ENCODE measurements at regions not wholly inside any gene's neighbourhood (a gene's known extent, or its start where the extent isn't known, plus 50 kb on each side); places are given as distances from the start of the nearest gene placed in this dataset.
"Not testable (repeated sequence)": the region's sequence is repeated elsewhere in the genome, so short reads cannot be mapped to it uniquely, and the experiment has no call there.

DNA sequence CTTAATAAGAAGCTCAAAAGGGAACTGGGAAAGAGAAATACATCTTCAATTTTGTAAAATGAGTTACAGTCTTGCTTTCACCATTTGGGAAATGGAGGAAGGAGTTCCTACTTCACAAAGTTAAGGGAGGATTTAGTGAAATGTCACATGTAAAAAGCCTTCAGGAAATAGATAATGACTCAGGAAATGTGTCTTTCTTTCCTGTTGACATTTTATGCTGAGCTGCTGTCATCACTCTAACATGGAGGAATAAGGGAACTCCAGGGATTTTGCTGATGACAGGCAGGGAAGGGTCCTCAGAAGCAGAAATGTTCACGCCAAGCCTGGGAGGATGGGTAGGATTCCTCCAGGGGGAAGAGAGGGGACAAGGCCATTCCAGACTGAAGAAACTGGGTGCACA is 251.1 kb downstream of the USP46 start:
- Histone ChIP-seq H3K4me1 (ENCODE audit: insufficient read depth, low read length) (no peaks in the 10 kb centered on the region), H3K36me3 (ENCODE audit: insufficient read depth, low read length) (no peaks in the 10 kb centered on the region), H3K4me3 (ENCODE audit: low read length) (no peak overlapping the region), H3K9me3 (ENCODE audit: low read length) (no peaks in the 10 kb centered on the region), H3K27me3 (ENCODE audit: insufficient read depth, low read length, poor library complexity, severe bottlenecking) (no peaks in the 10 kb centered on the region), H3K27ac (ENCODE audit: low read depth, low read length) (no peak overlapping the region)
- peaks cover 3 to 5% of the 10 kb centered on the region in 2 donors for H3K27me3 Mint-ChIP-seq
- H3K27ac Mint-ChIP-seq = no peak overlapping the region
- no peak overlapping the region for H3K4me3 Mint-ChIP-seq
- no peaks in the 10 kb centered on the region for H3K36me3 Mint-ChIP-seq
- peaks cover 5 to 22% (median 12%) of the 10 kb centered on the region in 5 donors for H3K9me3 Mint-ChIP-seq
- CTCF ChIA-PET = no interaction called here
- POLR2A ChIA-PET = no interaction called here
- DNase-seq = no peak
- H3K4me1 Mint-ChIP-seq = no peaks in the 10 kb centered on the region

DNA sequence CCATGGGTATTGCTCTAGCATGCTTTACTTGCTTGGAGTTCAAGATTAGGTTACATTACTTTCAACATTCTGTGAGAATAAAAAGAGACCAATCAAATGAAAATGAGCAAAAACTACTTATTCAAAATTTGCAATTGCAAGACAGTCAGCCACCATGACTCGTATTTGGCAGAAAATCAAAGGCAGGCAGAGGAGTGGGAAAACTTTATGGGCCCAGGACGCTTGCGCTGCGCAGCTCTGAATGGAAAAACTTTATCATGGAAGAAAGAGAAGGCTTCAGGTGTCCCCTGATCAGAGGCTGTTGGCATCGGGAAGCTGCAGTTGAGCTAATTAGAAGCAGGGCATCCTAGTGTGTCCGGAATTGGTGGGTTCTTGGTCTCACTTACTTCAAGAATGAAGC is 250.6 kb downstream of the USP46 start:
- CTCF ChIA-PET = no interaction called here
- POLR2A ChIA-PET = no interaction called here
- Mint-ChIP-seq H3K36me3 (no peaks in the 10 kb centered on the region), H3K27me3 (peaks cover 3 to 6% of the 10 kb centered on the region in 2 donors), H3K4me3 (no peak overlapping the region), H3K4me1 (no peaks in the 10 kb centered on the region), H3K27ac (no peak overlapping the region), H3K9me3 (peaks cover 5 to 24% (median 12%) of the 10 kb centered on the region in 5 donors)
- no peak overlapping the region for H3K4me3 ChIP-seq (ENCODE audit: low read length)
- DNase-seq = no peak
- no peaks in the 10 kb centered on the region for H3K4me1 ChIP-seq (ENCODE audit: insufficient read depth, low read length)
- H3K36me3 ChIP-seq (ENCODE audit: insufficient read depth, low read length) = no peaks in the 10 kb centered on the region
- H3K27ac ChIP-seq (ENCODE audit: low read depth, low read length) = no peak overlapping the region
- no peaks in the 10 kb centered on the region for H3K9me3 ChIP-seq (ENCODE audit: low read length)
- H3K27me3 ChIP-seq (ENCODE audit: insufficient read depth, low read length, poor library complexity, severe bottlenecking) = no peaks in the 10 kb centered on the region

DNA sequence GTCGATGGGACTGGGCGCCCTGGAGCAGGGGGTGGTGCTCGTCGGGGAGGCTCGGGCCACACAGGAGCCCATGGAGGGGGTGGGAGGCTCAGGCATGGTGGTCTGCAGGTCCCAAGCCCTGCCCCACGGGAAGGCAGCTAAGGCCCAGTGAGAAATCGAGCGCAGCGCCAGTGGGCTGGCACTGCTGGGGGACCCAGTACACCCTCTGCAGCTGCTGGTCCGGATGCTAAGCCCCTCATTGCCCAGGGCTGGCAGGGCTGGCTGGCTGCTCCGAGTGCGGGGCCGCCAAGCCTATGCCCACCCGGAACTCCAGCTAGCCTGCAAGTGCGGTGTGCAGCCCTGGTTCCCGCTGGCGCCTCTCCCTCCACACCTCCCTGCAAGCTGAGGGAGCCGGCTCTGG is 249.3 kb downstream of the USP46 start:
- H3K36me3 Mint-ChIP-seq; POLR2A ChIA-PET; H3K4me3 ChIP-seq (ENCODE audit: low read length); H3K27ac Mint-ChIP-seq; H3K4me1 Mint-ChIP-seq; H3K4me1 ChIP-seq (ENCODE audit: insufficient read depth, low read length); H3K4me3 Mint-ChIP-seq; CTCF ChIA-PET; H3K27ac ChIP-seq (ENCODE audit: low read depth, low read length); H3K9me3 ChIP-seq (ENCODE audit: low read length); DNase-seq; H3K36me3 ChIP-seq (ENCODE audit: insufficient read depth, low read length); H3K27me3 Mint-ChIP-seq; H3K27me3 ChIP-seq (ENCODE audit: insufficient read depth, low read length, poor library complexity, severe bottlenecking): not testable (repeated sequence)
- peaks cover 5 to 24% (median 12%) of the 10 kb centered on the region in 5 donors for H3K9me3 Mint-ChIP-seq

DNA sequence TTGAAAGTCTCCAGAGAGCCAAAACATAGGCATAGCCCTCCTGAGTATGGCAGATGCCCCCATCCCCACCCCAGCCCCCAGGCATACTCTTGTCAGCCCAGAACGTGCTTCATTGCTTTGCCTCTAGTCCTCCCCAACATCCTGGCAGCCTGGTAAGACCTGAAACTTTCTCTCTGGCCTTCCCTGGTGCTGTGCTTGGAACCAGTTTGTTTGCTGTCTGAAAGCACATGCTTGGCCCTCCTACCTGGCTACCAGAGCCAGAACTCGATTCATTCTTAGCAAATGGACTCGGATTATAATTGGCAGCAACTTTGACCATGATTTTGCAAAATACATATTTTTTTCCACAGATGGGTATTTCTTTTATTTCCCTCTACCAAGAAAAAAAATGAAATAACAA is 248.1 kb downstream of the USP46 start:
- no peak overlapping the region for H3K27ac Mint-ChIP-seq
- DNase-seq = no peak
- H3K27me3 Mint-ChIP-seq = peaks cover 3 to 6% of the 10 kb centered on the region in 2 donors
- Histone ChIP-seq H3K27ac (ENCODE audit: low read depth, low read length) (no peak overlapping the region), H3K4me3 (ENCODE audit: low read length) (no peak overlapping the region), H3K9me3 (ENCODE audit: low read length) (no peaks in the 10 kb centered on the region), H3K36me3 (ENCODE audit: insufficient read depth, low read length) (no peaks in the 10 kb centered on the region), H3K27me3 (ENCODE audit: insufficient read depth, low read length, poor library complexity, severe bottlenecking) (no peaks in the 10 kb centered on the region), H3K4me1 (ENCODE audit: insufficient read depth, low read length) (no peaks in the 10 kb centered on the region)
- peaks cover 5 to 24% (median 12%) of the 10 kb centered on the region in 5 donors for H3K9me3 Mint-ChIP-seq
- ChIA-PET POLR2A (no interaction called here), CTCF (no interaction called here)
- H3K4me3 Mint-ChIP-seq = no peak overlapping the region
- H3K4me1 Mint-ChIP-seq = no peaks in the 10 kb centered on the region
- no peaks in the 10 kb centered on the region for H3K36me3 Mint-ChIP-seq

DNA sequence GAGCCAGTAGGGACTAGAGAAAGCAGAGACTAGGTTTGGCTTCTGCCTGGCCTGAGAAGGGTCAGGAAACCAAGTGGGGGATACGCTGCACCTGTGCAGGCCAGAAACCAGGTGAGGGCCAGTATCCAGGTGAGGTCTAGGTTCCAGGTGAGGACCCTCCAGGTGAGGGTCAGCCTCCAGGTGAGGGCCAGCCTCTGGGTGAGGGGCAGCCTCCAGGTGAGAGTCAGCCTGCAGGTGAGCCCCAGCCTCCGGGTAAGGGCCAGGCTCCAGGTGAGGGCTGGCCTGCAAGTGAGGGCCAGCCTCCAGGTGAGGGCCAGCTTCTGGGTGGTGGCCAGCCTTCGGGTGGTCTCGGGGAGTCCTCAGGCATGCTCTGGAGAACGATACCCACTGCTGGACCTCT is 238.8 kb downstream of the USP46 start:
- Mint-ChIP-seq H3K4me3 (no peak overlapping the region), H3K4me1 (no peaks in the 10 kb centered on the region), H3K9me3 (peaks cover 0 to 7% (median 0%) of the 10 kb centered on the region in 5 donors), H3K27me3 (no peaks in the 10 kb centered on the region), H3K36me3 (no peaks in the 10 kb centered on the region), H3K27ac (no peak overlapping the region)
- H3K27ac ChIP-seq (ENCODE audit: low read depth, low read length) = no peak overlapping the region
- no peaks in the 10 kb centered on the region for H3K27me3 ChIP-seq (ENCODE audit: insufficient read depth, low read length, poor library complexity, severe bottlenecking)
- H3K9me3 ChIP-seq (ENCODE audit: low read length) = no peaks in the 10 kb centered on the region
- ChIA-PET POLR2A (no interaction called here), CTCF (no interaction called here)
- H3K4me3 ChIP-seq (ENCODE audit: low read length) = no peak overlapping the region
- DNase-seq = no peak
- no peaks in the 10 kb centered on the region for H3K4me1 ChIP-seq (ENCODE audit: insufficient read depth, low read length)
- H3K36me3 ChIP-seq (ENCODE audit: insufficient read depth, low read length) = no peaks in the 10 kb centered on the region

DNA sequence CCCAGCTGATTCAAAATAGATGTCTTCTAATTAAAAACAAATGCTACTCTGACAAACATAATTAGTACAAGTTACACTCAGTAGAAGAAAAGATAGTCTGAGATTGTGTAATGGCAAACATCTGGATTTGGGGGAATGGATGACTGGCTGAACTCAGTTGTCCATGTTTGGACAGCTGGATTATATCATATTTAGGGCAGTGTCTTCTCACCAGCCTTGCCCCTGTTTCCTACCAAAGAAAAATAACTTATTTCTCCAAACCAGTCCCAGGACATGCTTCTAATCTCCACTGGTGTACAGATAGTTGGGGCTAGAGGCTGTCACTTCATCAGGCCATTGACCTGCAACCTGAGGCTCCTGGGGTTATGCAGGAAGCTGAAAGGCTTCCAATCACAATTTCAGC is 237.3 kb downstream of the USP46 start:
- ChIA-PET POLR2A (no interaction called here), CTCF (no interaction called here)
- no peak overlapping the region for H3K4me3 ChIP-seq (ENCODE audit: low read length)
- Mint-ChIP-seq H3K4me3 (no peak overlapping the region), H3K9me3 (peaks cover 0 to 7% (median 0%) of the 10 kb centered on the region in 5 donors), H3K27ac (no peak overlapping the region), H3K36me3 (no peaks in the 10 kb centered on the region), H3K27me3 (no peaks in the 10 kb centered on the region), H3K4me1 (no peaks in the 10 kb centered on the region)
- no peaks in the 10 kb centered on the region for H3K4me1 ChIP-seq (ENCODE audit: insufficient read depth, low read length)
- H3K27ac ChIP-seq (ENCODE audit: low read depth, low read length) = no peak overlapping the region
- no peak for DNase-seq
- H3K36me3 ChIP-seq (ENCODE audit: insufficient read depth, low read length) = no peaks in the 10 kb centered on the region
- no peaks in the 10 kb centered on the region for H3K9me3 ChIP-seq (ENCODE audit: low read length)
- H3K27me3 ChIP-seq (ENCODE audit: insufficient read depth, low read length, poor library complexity, severe bottlenecking) = no peaks in the 10 kb centered on the region

DNA sequence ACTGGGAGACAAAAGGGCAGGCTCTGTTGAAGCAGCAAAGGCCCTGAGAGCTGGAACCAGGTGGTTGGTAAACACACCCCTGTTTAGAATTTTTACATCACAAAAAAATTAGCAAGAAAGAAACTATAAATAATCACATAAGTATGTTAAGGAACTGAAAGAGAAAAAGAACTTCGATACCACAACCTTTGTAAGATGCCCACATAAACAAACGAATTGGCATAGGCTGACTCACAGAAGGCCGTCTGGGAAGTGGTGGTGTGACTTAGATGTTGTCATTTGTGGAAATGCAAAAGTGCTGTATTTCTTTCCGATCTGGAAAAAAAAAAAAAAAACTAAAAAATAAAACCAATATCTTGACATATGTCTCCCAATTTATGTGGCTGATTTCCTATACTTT is 235.1 kb downstream of the USP46 start:
- peaks cover 0 to 7% (median 0%) of the 10 kb centered on the region in 5 donors for H3K9me3 Mint-ChIP-seq
- H3K27me3 Mint-ChIP-seq = no peaks in the 10 kb centered on the region
- CTCF ChIA-PET = no interaction called here
- Histone ChIP-seq H3K9me3 (ENCODE audit: low read length) (no peaks in the 10 kb centered on the region), H3K4me3 (ENCODE audit: low read length) (no peak overlapping the region), H3K36me3 (ENCODE audit: insufficient read depth, low read length) (no peaks in the 10 kb centered on the region), H3K4me1 (ENCODE audit: insufficient read depth, low read length) (no peaks in the 10 kb centered on the region), H3K27ac (ENCODE audit: low read depth, low read length) (no peak overlapping the region), H3K27me3 (ENCODE audit: insufficient read depth, low read length, poor library complexity, severe bottlenecking) (no peaks in the 10 kb centered on the region)
- POLR2A ChIA-PET = no interaction called here
- H3K4me1 Mint-ChIP-seq = no peaks in the 10 kb centered on the region
- H3K36me3 Mint-ChIP-seq = no peaks in the 10 kb centered on the region
- no peak for DNase-seq
- H3K27ac Mint-ChIP-seq = no peak overlapping the region
- no peak overlapping the region for H3K4me3 Mint-ChIP-seq

DNA sequence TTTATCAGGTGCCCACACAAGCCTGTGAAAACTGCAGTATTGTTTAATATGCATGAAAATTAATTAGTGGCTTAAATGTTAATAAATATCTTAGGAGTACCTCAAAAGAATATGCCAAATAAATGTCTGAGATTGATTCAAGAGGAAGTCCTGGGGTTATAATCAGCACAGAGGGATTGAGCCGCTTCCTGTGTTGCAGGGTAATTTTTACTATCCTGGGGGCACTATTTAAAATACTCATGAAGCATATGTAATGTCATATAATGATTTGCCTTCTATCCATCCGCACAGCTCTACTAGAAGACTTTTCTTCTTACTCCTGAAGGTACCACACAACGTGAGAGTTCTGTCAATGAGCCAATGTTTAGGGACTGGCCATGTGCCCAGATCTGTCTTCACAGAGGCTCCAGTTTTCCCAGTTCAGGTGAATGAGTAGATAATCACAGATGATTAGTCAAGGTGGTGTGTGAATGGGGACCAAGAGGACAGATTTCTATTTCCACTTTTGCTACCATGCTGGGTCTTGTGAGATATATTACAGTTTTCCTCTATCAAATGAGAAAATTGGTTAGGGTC is 233.3 kb downstream of the USP46 start:
- POLR2A ChIA-PET = no interaction called here
- Histone ChIP-seq H3K27me3 (ENCODE audit: insufficient read depth, low read length, poor library complexity, severe bottlenecking) (no peaks in the 10 kb centered on the region), H3K36me3 (ENCODE audit: insufficient read depth, low read length) (no peaks in the 10 kb centered on the region), H3K4me3 (ENCODE audit: low read length) (no peak overlapping the region), H3K9me3 (ENCODE audit: low read length) (no peaks in the 10 kb centered on the region), H3K4me1 (ENCODE audit: insufficient read depth, low read length) (no peaks in the 10 kb centered on the region), H3K27ac (ENCODE audit: low read depth, low read length) (no peak overlapping the region)
- DNase-seq = no peak
- Mint-ChIP-seq H3K36me3 (no peaks in the 10 kb centered on the region), H3K4me3 (no peak overlapping the region), H3K4me1 (no peaks in the 10 kb centered on the region), H3K9me3 (peaks cover 0 to 7% (median 0%) of the 10 kb centered on the region in 5 donors), H3K27me3 (no peaks in the 10 kb centered on the region), H3K27ac (no peak overlapping the region)
- CTCF ChIA-PET = no interaction called here

DNA sequence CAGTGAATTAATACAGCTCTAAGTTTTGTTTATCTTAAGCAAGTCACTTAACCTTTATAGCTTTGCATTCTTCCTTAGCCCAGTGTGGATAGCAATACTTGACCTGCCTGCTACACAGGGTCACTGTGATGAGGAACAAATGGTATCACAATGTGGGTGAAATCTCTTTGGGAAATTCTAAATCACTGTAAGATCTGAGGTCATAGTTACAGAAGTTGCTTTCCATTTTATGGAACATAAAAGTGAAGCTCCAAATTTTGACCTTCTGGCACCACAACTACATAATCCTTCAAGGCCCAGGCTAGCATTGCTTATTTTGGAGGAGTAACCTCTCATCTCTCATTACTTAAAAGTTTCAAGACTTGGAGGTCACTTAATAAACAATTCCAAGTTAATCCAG is 227.7 kb downstream of the USP46 start:
- H3K36me3 ChIP-seq (ENCODE audit: insufficient read depth, low read length) = no peaks in the 10 kb centered on the region
- no peak for DNase-seq
- H3K27me3 Mint-ChIP-seq = peaks cover 0 to 3% of the 10 kb centered on the region in 2 donors
- no peak overlapping the region for H3K27ac ChIP-seq (ENCODE audit: low read depth, low read length)
- H3K4me1 ChIP-seq (ENCODE audit: insufficient read depth, low read length) = no peaks in the 10 kb centered on the region
- H3K4me3 ChIP-seq (ENCODE audit: low read length) = no peak overlapping the region
- H3K4me1 Mint-ChIP-seq = no peaks in the 10 kb centered on the region
- H3K27ac Mint-ChIP-seq = no peak overlapping the region
- POLR2A ChIA-PET = no interaction called here
- H3K9me3 ChIP-seq (ENCODE audit: low read length) = no peaks in the 10 kb centered on the region
- CTCF ChIA-PET = no interaction called here
- H3K9me3 Mint-ChIP-seq = peaks cover 0 to 2% (median 0%) of the 10 kb centered on the region in 5 donors
- no peaks in the 10 kb centered on the region for H3K27me3 ChIP-seq (ENCODE audit: insufficient read depth, low read length, poor library complexity, severe bottlenecking)
- H3K36me3 Mint-ChIP-seq = no peaks in the 10 kb centered on the region
- H3K4me3 Mint-ChIP-seq = no peak overlapping the region

Data from CD8-positive, alpha-beta memory T cell (primary cell).